ENCODE measurements at regions not wholly inside any gene's neighbourhood (a gene's known extent, or its start where the extent isn't known, plus 50 kb on each side); places are given as distances from the start of the nearest gene placed in this dataset.

DNA sequence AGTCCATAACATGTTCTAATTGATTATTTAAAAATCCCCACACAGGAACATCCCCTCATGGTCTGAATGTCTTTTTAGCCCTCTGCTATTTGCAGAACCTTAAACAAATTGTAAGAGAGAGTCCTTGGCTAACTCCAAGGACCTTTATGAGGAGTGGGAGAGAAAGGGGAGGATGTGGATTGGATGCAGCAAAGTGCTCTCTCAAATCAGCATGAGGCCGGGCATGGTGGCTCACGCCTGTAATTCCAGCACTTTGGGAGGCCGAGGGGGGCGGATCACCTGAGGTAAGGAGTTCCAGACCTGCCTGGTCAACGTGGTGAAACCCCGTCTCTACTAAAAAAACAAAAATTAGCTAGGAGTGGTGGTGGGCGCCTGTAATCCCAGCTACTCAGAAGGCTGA lies 154.8 kb downstream of the TGFB2 start:
- Mint-ChIP-seq H3K4me3 (no peak overlapping the region), H3K27me3 (no peaks in the 10 kb centered on the region), H3K4me1 (ENCODE audit: unreplicated experiment) (peaks cover 17% of the 10 kb centered on the region), H3K9me3 (no peaks in the 10 kb centered on the region), H3K36me3 (no peaks in the 10 kb centered on the region), H3K27ac (no peak overlapping the region)
- DNase-seq (ENCODE audit: extremely low spot score, unreplicated experiment): no peak
- no peak for TF ChIP-seq CTCF (conservative IDR thresholded peaks at IDR 0.05)

DNA sequence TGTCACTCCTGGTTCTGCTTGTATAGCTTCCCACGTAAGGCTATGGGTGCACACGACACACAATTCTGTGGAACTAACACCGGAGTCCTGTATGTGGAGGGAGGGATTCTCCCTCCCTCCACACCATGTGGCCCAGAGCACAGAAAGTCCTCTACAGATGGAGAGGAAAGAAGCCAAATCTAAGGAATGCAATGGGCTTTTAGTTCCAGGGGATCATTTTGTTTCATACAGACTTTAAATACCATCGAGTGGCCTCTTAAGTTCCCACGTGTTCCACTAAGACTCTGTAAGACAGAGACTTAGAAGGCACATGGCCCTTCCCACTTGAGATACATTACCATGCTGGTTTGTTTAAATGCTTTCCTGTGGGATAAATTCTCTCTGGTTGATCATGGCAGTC lies 156.0 kb downstream of the TGFB2 start:
- DNase-seq (ENCODE audit: extremely low spot score, unreplicated experiment): no peak
- Mint-ChIP-seq H3K4me3 (no peak overlapping the region), H3K27ac (no peak overlapping the region), H3K9me3 (no peaks in the 10 kb centered on the region), H3K27me3 (no peaks in the 10 kb centered on the region), H3K36me3 (no peaks in the 10 kb centered on the region), H3K4me1 (ENCODE audit: unreplicated experiment) (peaks cover 13% of the 10 kb centered on the region)
- no peak for TF ChIP-seq CTCF (conservative IDR thresholded peaks at IDR 0.05)

GRCh38 chr1:218502383-218502782 lies 157.2 kb downstream of the TGFB2 start:
- Mint-ChIP-seq H3K4me3 (no peak overlapping the region), H3K9me3 (peaks cover 9% of the 10 kb centered on the region), H3K4me1 (ENCODE audit: unreplicated experiment) (peaks cover 13% of the 10 kb centered on the region), H3K27ac (no peak overlapping the region), H3K36me3 (peaks cover 5% of the 10 kb centered on the region), H3K27me3 (no peaks in the 10 kb centered on the region)
- DNase-seq (ENCODE audit: extremely low spot score, unreplicated experiment): no peak
- TF ChIP-seq CTCF (conservative IDR thresholded peaks at IDR 0.05): no peak

DNA sequence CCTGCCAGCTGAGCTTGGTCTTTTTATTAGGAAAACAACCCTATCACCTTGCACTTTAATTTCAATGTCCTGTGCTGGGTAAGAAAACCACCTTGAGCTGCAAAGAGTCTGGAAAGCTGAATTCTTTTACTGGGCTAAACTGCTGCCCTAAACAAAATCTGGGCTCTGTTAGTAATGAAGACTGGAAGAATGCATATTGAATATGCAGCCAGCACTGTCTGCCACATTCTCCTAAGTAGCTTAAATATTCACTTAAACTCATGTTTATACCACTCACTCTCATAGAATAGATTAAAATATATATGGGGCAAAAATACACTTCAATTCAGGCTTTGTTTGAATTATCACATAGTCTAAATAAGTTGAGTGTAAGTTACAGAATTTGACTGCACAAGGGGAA lies 158.0 kb downstream of the TGFB2 start:
- Mint-ChIP-seq H3K27ac (no peak overlapping the region), H3K36me3 (peaks cover 5% of the 10 kb centered on the region), H3K9me3 (peaks cover 9% of the 10 kb centered on the region), H3K4me1 (ENCODE audit: unreplicated experiment) (peaks cover 13% of the 10 kb centered on the region), H3K27me3 (no peaks in the 10 kb centered on the region), H3K4me3 (no peak overlapping the region)
- TF ChIP-seq CTCF (conservative IDR thresholded peaks at IDR 0.05): no peak
- DNase-seq (ENCODE audit: extremely low spot score, unreplicated experiment): no peak

GRCh38 chr1:218507355-218508002 lies 162.3 kb downstream of the TGFB2 start:
- Mint-ChIP-seq H3K9me3 (peaks cover 9% of the 10 kb centered on the region), H3K27ac (no peak overlapping the region), H3K4me1 (ENCODE audit: unreplicated experiment) (no peaks in the 10 kb centered on the region), H3K36me3 (peaks cover 5% of the 10 kb centered on the region), H3K4me3 (no peak overlapping the region), H3K27me3 (no peaks in the 10 kb centered on the region)
- no peak for TF ChIP-seq CTCF (conservative IDR thresholded peaks at IDR 0.05)
- DNase-seq (ENCODE audit: extremely low spot score, unreplicated experiment): no peak
